Hepatocyte (in vitro differentiated cells): ENCODE measurements at regions not wholly inside any gene's neighbourhood (a gene's known extent, or its start where the extent isn't known, plus 50 kb on each side); places are given as distances from the start of the nearest gene placed in this dataset.
A peak's percentile ranks its signal among the peaks of the same experiment; 100 is the strongest.

Experiments
- DNase-seq: peaks from one replicate; pipeline ENCODE4 v3.0.0-alpha.2; 2016; ENCODE audit warnings: low spot score
- H2AFZ ChIP-seq: fragments of 200-600 bp; sonication (generic); 2 replicates; pipeline ENCODE4 v1.6.0; 2016; ENCODE audit warnings: antibody characterized with exemption, mild to moderate bottlenecking
- H3K27ac ChIP-seq: fragments of 200-600 bp; sonication (generic); 2 replicates; pipeline ENCODE4 v1.5.1; 2016; ENCODE audit warnings: mild to moderate bottlenecking
- H3K27me3 ChIP-seq: fragments of 200-600 bp; sonication (generic); 2 replicates; pipeline ENCODE4 v1.6.1; 2016
- H3K36me3 ChIP-seq: fragments of 200-600 bp; sonication (generic); replicated peaks from 2 replicates; pipeline ENCODE4 v1.5.1; 2016; ENCODE audit warnings: low read depth; ENCODE audit not compliant: insufficient read depth
- H3K4me1 ChIP-seq: fragments of 200-600 bp; sonication (generic); 2 replicates; pipeline ENCODE4 v1.5.1; 2016; ENCODE audit warnings: mild to moderate bottlenecking, moderate library complexity; ENCODE audit not compliant: insufficient read depth
- H3K4me2 ChIP-seq: fragments of 200-600 bp; sonication (generic); 2 replicates; pipeline ENCODE4 v1.6.0; 2016
- H3K4me3 ChIP-seq: fragments of 200-600 bp; sonication (generic); 2 replicates; pipeline ENCODE4 v1.5.1; 2016; ENCODE audit warnings: mild to moderate bottlenecking
- H3K79me2 ChIP-seq: fragments of 200-600 bp; sonication (generic); 2 replicates; pipeline ENCODE4 v1.6.0; 2017; ENCODE audit warnings: mild to moderate bottlenecking
- H3K9me2 ChIP-seq: fragments of 200-600 bp; sonication (generic); replicated peaks from 2 replicates; pipeline ENCODE4 v1.6.0; 2017; ENCODE audit warnings: mild to moderate bottlenecking; ENCODE audit not compliant: insufficient read depth
- H3K9me3 ChIP-seq: fragments of 200-600 bp; sonication (generic); 2 replicates; pipeline ENCODE4 v1.5.1; 2016; ENCODE audit warnings: low read depth, mild to moderate bottlenecking
- H4K20me1 ChIP-seq: fragments of 200-600 bp; sonication (generic); 2 replicates; pipeline ENCODE4 v1.6.0; 2016; ENCODE audit warnings: mild to moderate bottlenecking; ENCODE audit not compliant: insufficient read depth, poor library complexity, severe bottlenecking
- EZH2 ChIP-seq: fragments of 200-600 bp; sonication (generic); IDR thresholded peaks from 2 replicates; pipeline ENCODE4 v1.6.1; 2016; ENCODE audit warnings: antibody characterized with exemption, mild to moderate bottlenecking, borderline replicate concordance
- EZH2phosphoT487 ChIP-seq: fragments of 200-600 bp; sonication (generic); IDR thresholded peaks from one replicate; pipeline ENCODE4 v1.6.1; 2018; ENCODE audit warnings: antibody characterized with exemption, mild to moderate bottlenecking, low read depth, moderate library complexity; ENCODE audit not compliant: unreplicated experiment, severe bottlenecking
- WGBS: methylation state at CpG from one replicate; pipeline ENCODE4 v1.1.6; 2016; ENCODE audit warnings: low lambda C conversion rate; ENCODE audit errors: missing lambda C conversion rate; 5-methylcytosine and 5-hydroxymethylcytosine counted together
- TF ChIP-seq, protein P1 (sequence below): fragments of 200-600 bp; sonication (generic); IDR thresholded peaks from 2 replicates; pipeline ENCODE4 v1.5.1; 2016; ENCODE audit warnings: antibody characterized with exemption, mild to moderate bottlenecking; ENCODE audit not compliant: poor library complexity

DNA sequence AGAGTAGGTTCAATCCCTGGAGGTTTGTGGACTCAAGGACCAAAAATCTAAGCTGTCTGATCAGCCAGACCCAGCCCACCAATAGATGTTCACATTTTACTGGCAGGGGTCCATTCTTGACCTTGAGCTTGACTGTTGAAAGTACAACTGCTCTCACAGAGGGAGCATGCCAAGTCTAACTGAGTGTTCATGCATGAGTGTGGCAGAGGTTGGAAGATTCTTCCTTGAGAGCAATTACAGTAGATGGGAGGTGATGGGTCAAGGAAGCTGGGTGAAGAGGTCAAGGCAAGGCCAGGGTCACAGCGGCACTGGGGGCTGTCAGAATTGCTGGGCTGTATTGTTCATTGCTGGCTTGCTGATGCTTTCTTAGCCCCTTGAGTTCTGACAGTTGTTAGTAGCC lies 202.8 kb upstream of the SVIL start:
- no peak overlapping the region for H3K27ac ChIP-seq
- no peaks in the 10 kb centered on the region for H3K36me3 ChIP-seq
- H3K79me2 ChIP-seq: no peaks in the 10 kb centered on the region
- H3K4me2 ChIP-seq: no peak overlapping the region
- no peak overlapping the region for H2AFZ ChIP-seq
- 100% methylated on average over 1 of the region's 1 CpG for WGBS
- H3K27me3 ChIP-seq: no peaks in the 10 kb centered on the region
- no peak for DNase-seq
- H4K20me1 ChIP-seq: no peaks in the 10 kb centered on the region
- no peaks in the 10 kb centered on the region for H3K9me2 ChIP-seq
- TF ChIP-seq, protein P1, sequence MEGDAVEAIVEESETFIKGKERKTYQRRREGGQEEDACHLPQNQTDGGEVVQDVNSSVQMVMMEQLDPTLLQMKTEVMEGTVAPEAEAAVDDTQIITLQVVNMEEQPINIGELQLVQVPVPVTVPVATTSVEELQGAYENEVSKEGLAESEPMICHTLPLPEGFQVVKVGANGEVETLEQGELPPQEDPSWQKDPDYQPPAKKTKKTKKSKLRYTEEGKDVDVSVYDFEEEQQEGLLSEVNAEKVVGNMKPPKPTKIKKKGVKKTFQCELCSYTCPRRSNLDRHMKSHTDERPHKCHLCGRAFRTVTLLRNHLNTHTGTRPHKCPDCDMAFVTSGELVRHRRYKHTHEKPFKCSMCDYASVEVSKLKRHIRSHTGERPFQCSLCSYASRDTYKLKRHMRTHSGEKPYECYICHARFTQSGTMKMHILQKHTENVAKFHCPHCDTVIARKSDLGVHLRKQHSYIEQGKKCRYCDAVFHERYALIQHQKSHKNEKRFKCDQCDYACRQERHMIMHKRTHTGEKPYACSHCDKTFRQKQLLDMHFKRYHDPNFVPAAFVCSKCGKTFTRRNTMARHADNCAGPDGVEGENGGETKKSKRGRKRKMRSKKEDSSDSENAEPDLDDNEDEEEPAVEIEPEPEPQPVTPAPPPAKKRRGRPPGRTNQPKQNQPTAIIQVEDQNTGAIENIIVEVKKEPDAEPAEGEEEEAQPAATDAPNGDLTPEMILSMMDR: no peak
- TF ChIP-seq EZH2phosphoT487 (no peak), EZH2 (no peak)
- H3K4me3 ChIP-seq: no peak overlapping the region
- no peaks in the 10 kb centered on the region for H3K9me3 ChIP-seq
- H3K4me1 ChIP-seq: peaks cover 36% of the 10 kb centered on the region

GRCh38 chr10:29836396-29836795 lies 201.6 kb upstream of the SVIL start:
- Histone ChIP-seq H4K20me1 (no peaks in the 10 kb centered on the region), H3K27ac (no peak overlapping the region), H2AFZ (no peak overlapping the region), H3K4me1 (peaks cover 27% of the 10 kb centered on the region), H3K9me3 (no peaks in the 10 kb centered on the region), H3K9me2 (no peaks in the 10 kb centered on the region), H3K36me3 (no peaks in the 10 kb centered on the region), H3K27me3 (no peaks in the 10 kb centered on the region), H3K4me2 (no peak overlapping the region), H3K4me3 (no peak overlapping the region), H3K79me2 (no peaks in the 10 kb centered on the region)
- WGBS: 65% methylated on average over 4 of the region's 4 CpGs
- no peak for DNase-seq
- TF ChIP-seq EZH2phosphoT487 (no peak), EZH2 (no peak)
- TF ChIP-seq, protein P1: no peak

DNA sequence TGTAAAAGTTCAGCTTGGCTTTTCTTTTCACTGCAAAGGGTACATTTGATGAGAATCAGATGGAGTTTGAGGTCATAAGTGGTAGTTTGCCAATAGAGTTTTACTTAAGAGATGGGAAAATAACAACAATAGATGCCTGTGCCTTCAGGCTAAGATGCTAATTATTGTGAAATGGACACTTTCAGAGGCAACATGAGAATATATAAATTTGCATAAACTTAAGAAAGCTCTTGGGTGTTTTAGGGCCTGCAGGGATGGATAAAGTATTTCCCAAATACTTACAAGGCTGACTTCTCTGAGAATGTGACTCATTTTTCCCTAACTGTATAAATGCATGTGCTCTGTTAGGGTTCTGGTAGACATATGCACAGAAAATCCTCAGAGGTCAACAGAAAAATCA lies 200.3 kb upstream of the SVIL start:
- no peaks in the 10 kb centered on the region for H3K79me2 ChIP-seq
- H3K9me3 ChIP-seq: no peaks in the 10 kb centered on the region
- H3K4me1 ChIP-seq: peaks cover 19% of the 10 kb centered on the region
- H3K27me3 ChIP-seq: no peaks in the 10 kb centered on the region
- H4K20me1 ChIP-seq: no peaks in the 10 kb centered on the region
- TF ChIP-seq, protein P1: no peak
- no peak for TF ChIP-seq EZH2
- TF ChIP-seq EZH2phosphoT487: no peak
- no peak overlapping the region for H2AFZ ChIP-seq
- peak overlapping the region; percentile 59 for H3K27ac ChIP-seq
- DNase-seq: no peak
- H3K4me3 ChIP-seq: no peak overlapping the region
- H3K4me2 ChIP-seq: no peak overlapping the region
- no peaks in the 10 kb centered on the region for H3K9me2 ChIP-seq
- H3K36me3 ChIP-seq: no peaks in the 10 kb centered on the region
